ENCODE measurements at regions not wholly inside any gene's neighbourhood (a gene's known extent, or its start where the extent isn't known, plus 50 kb on each side); places are given as distances from the start of the nearest gene placed in this dataset.

DNA sequence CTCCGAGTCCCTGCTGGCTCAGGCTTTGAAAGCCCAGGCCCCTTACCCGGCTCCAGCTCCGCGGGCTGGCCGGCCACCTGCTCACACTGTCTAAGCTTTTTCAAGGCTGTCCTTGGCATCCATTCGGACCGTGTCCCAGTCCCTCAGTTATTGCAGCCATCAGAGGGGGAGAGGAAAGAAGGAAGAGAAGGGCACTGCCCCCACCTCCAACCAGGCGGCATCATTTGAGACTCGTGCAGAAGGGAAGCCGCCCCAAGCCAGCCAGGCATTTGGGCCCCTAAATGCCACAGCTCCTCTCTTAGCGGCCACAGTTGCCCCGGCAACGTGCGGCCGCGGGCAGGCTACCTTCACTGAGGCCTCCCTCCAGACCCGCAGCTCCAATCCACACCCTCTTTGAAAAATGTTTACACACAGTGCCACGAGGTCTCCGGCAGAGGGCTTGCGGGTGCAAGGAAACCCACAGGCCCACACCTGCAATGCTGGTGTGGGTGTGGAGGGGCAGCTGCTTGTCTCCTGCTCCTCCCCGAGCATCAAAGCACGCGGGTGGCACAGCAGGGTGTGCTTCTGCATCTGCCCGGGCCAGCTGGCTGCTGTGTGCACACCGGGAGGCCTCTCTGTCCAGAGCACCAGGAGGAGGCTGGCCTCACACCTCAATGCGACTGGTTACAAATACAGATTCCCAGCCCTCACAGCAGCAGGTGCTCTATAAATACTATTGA is 124.4 kb downstream of the CTTN start:
- Histone ChIP-seq H2BK15ac (ENCODE audit: low read depth, low read length) (no peak overlapping the region), H3K4me1 (ENCODE audit: insufficient read depth, low read length) (peaks cover 11% of the 10 kb centered on the region; the same call in 1 of the 2 replicates), H3K27ac (ENCODE audit: insufficient read length, low read depth, low read length) (no peak overlapping the region), H3K79me2 (ENCODE audit: insufficient read depth, low read length) (no peaks in the 10 kb centered on the region), H3K4me2 (ENCODE audit: insufficient read depth, insufficient read length, low read length) (no peak overlapping the region), H2BK5ac (ENCODE audit: insufficient read length, low read length) (no peak overlapping the region), H4K8ac (replicated peaks; ENCODE audit: insufficient read length, low read depth, low read length) (no peak overlapping the region), H3K4ac (ENCODE audit: low read depth, low read length) (no peak overlapping the region), H2AFZ (ENCODE audit: low read length) (no peak overlapping the region), H3K18ac (ENCODE audit: insufficient read length, low read depth, low read length) (no peak overlapping the region), H3K56ac (ENCODE audit: insufficient read length, low read depth, low read length) (no peak overlapping the region), H3T11ph (ENCODE audit: low read length) (no peak overlapping the region), H2BK20ac (ENCODE audit: low read depth, low read length, poor library complexity, severe bottlenecking) (no peak overlapping the region), H4K20me1 (ENCODE audit: control insufficient read depth, insufficient read depth, insufficient read length) (no peaks in the 10 kb centered on the region), H3K23me2 (ENCODE audit: insufficient read length, low read depth, low read length, poor library complexity, severe bottlenecking) (no peaks in the 10 kb centered on the region), H3K14ac (ENCODE audit: insufficient read depth, low read length) (no peak overlapping the region; the same call in 1 of the 2 replicates), H3K23ac (ENCODE audit: insufficient read length, low read depth, low read length) (no peak overlapping the region), H3K9me3 (ENCODE audit: control insufficient read depth, low read depth, low read length) (no peaks in the 10 kb centered on the region), H2BK120ac (ENCODE audit: low read depth, low read length, poor library complexity, severe bottlenecking) (no peak overlapping the region), H4K91ac (ENCODE audit: insufficient read length, low read depth, low read length) (no peak overlapping the region), H4K5ac (ENCODE audit: insufficient read length, low read depth, low read length) (no peak overlapping the region), H3K79me1 (ENCODE audit: insufficient read depth, low read depth, low read length, poor library complexity, severe bottlenecking) (no peaks in the 10 kb centered on the region), H2BK12ac (ENCODE audit: insufficient read length, low read depth, low read length) (no peak overlapping the region), H3K27me3 (ENCODE audit: insufficient read depth, low read length) (no peaks in the 10 kb centered on the region), H3K9ac (ENCODE audit: extremely low read depth, insufficient read length, low read length) (no peak overlapping the region), H2AK5ac (ENCODE audit: insufficient read length, low read length) (no peak overlapping the region)
- no peak overlapping the region; a peak in 2 of 7 replicates for H3K27ac Mint-ChIP-seq
- H3K27me3 Mint-ChIP-seq (ENCODE audit: low read depth), result no peaks in the 10 kb centered on the region
- DNase-seq, result peak; percentile 35
- no peak overlapping the region for H3K4me3 Mint-ChIP-seq
- no peaks in the 10 kb centered on the region for H3K36me3 Mint-ChIP-seq (ENCODE audit: insufficient read depth in 1 of 3, low read depth in 3 of 3)
- peaks cover 55 to 62% of the 10 kb centered on the region in 2 experiments for H3K4me1 Mint-ChIP-seq
- TF ChIP-seq, protein P1, sequence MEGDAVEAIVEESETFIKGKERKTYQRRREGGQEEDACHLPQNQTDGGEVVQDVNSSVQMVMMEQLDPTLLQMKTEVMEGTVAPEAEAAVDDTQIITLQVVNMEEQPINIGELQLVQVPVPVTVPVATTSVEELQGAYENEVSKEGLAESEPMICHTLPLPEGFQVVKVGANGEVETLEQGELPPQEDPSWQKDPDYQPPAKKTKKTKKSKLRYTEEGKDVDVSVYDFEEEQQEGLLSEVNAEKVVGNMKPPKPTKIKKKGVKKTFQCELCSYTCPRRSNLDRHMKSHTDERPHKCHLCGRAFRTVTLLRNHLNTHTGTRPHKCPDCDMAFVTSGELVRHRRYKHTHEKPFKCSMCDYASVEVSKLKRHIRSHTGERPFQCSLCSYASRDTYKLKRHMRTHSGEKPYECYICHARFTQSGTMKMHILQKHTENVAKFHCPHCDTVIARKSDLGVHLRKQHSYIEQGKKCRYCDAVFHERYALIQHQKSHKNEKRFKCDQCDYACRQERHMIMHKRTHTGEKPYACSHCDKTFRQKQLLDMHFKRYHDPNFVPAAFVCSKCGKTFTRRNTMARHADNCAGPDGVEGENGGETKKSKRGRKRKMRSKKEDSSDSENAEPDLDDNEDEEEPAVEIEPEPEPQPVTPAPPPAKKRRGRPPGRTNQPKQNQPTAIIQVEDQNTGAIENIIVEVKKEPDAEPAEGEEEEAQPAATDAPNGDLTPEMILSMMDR (conservative IDR thresholded peaks at IDR 0.05), result no peak
- no CpG with 5 or more reads among the region's 26 CpGs for WGBS (ENCODE audit: extremely low coverage, insufficient read length, low lambda C conversion rate)
- H3K9me3 Mint-ChIP-seq, result no peaks in the 10 kb centered on the region
